WTC11 (cell line): ENCODE measurements at regions not wholly inside any gene's neighbourhood (a gene's known extent, or its start where the extent isn't known, plus 50 kb on each side); places are given as distances from the start of the nearest gene placed in this dataset.

Source experiments
- ATAC-seq: fragments of 200-7000 bp; cut with Tn5 transposase; 2 replicates; pipeline ENCODE4 v1.10.0; 2021; ENCODE audit warnings: mild to moderate bottlenecking, moderate library complexity
- CTCF ChIA-PET: fragments of 300-600 bp; sonication (Branson Sonifier 250); formaldehyde crosslinking; loops from one replicate; lab custom pipeline; 2021; ENCODE audit warnings: antibody characterized with exemption; lab: Charles Lee
- POLR2A ChIA-PET: fragments of 350-600 bp; sonication (Branson Sonifier 250); formaldehyde crosslinking; loops from one replicate; lab custom pipeline; 2021; ENCODE audit warnings: antibody characterized with exemption; lab: Charles Lee
- DNase-seq: peaks from one replicate; pipeline ENCODE4 v3.0.0; 2021; ENCODE audit warnings: low spot score
- H3K27ac Mint-ChIP-seq: 2 replicates; pipeline ENCODE4 v1.8.0; 2021; ENCODE audit warnings: mixed read lengths
- H3K27me3 Mint-ChIP-seq: 2 replicates; pipeline ENCODE4 v1.8.0; 2021; ENCODE audit warnings: low read depth, mild to moderate bottlenecking, moderate library complexity, mixed read lengths
- H3K36me3 Mint-ChIP-seq: 2 replicates; pipeline ENCODE4 v1.8.0; 2021; ENCODE audit warnings: mixed read lengths
- H3K4me1 Mint-ChIP-seq: 2 replicates; pipeline ENCODE4 v1.8.0; 2022; ENCODE audit warnings: mixed read lengths
- H3K4me3 Mint-ChIP-seq: 2 replicates; pipeline ENCODE4 v1.8.0; 2021; ENCODE audit warnings: mild to moderate bottlenecking, moderate library complexity, mixed read lengths
- H3K9me3 Mint-ChIP-seq: 2 replicates; pipeline ENCODE4 v1.8.0; 2021; ENCODE audit warnings: mixed read lengths
- ARID4B ChIP-seq: sonication (generic); formaldehyde crosslinking; IDR thresholded peaks from 2 replicates; pipeline ENCODE4 v1.8.0; 2023; ENCODE audit warnings: missing genetic modification reagents, mild to moderate bottlenecking, borderline replicate concordance
- ATF1 ChIP-seq: sonication (generic); formaldehyde crosslinking; IDR thresholded peaks from 2 replicates; pipeline ENCODE4 v1.8.1; 2023; ENCODE audit warnings: mild to moderate bottlenecking, moderate library complexity, missing genetic modification reagents
- FOXK1 ChIP-seq: sonication (generic); formaldehyde crosslinking; IDR thresholded peaks from 2 replicates; pipeline ENCODE4 v1.8.0; 2022; ENCODE audit warnings: mild to moderate bottlenecking, moderate library complexity, missing genetic modification reagents
- HMGA2 ChIP-seq: fragments of 250-450 bp; sonication (Bioruptor Pico); IDR thresholded peaks from 2 replicates; pipeline ENCODE4 v1.4.0; 2021; ENCODE audit warnings: mild to moderate bottlenecking, moderate library complexity
- JAZF1 ChIP-seq: fragments of 250-450 bp; sonication (Bioruptor Pico); IDR thresholded peaks from 2 replicates; pipeline ENCODE4 v1.9.0; 2021; ENCODE audit warnings: moderate library complexity, mild to moderate bottlenecking, inconsistent platforms
- NR1H2 ChIP-seq: sonication (generic); formaldehyde crosslinking; IDR thresholded peaks from 2 replicates; pipeline ENCODE4 v1.9.0; 2021; ENCODE audit warnings: mild to moderate bottlenecking, moderate library complexity, missing genetic modification reagents
- NR2C2 ChIP-seq: sonication (generic); formaldehyde crosslinking; IDR thresholded peaks from 2 replicates; pipeline ENCODE4 v1.8.0; 2022; ENCODE audit warnings: mild to moderate bottlenecking, missing genetic modification reagents
- OVOL2 ChIP-seq: fragments of 250-450 bp; sonication (Bioruptor Pico); IDR thresholded peaks from 2 replicates; pipeline ENCODE4 v1.9.0; 2021; ENCODE audit warnings: mild to moderate bottlenecking, borderline replicate concordance
- RELA ChIP-seq: sonication (generic); formaldehyde crosslinking; IDR thresholded peaks from 2 replicates; pipeline ENCODE4 v1.8.1; 2022; ENCODE audit warnings: missing genetic modification reagents, mild to moderate bottlenecking, borderline replicate concordance
- SP1 ChIP-seq: sonication (generic); formaldehyde crosslinking; conservative IDR thresholded peaks from 2 replicates; pipeline ENCODE4 v1.8.1; 2022; ENCODE audit warnings: missing genetic modification reagents
- STAT6 ChIP-seq: sonication (generic); formaldehyde crosslinking; conservative IDR thresholded peaks from 2 replicates; pipeline ENCODE4 v1.8.1; 2023; ENCODE audit warnings: mild to moderate bottlenecking, low read depth, missing genetic modification reagents, moderate library complexity
- ZNF121 ChIP-seq: sonication (generic); formaldehyde crosslinking; IDR thresholded peaks from 2 replicates; pipeline ENCODE4 v1.8.0; 2023; ENCODE audit warnings: missing genetic modification reagents
- ZNF281 ChIP-seq: sonication (generic); formaldehyde crosslinking; IDR thresholded peaks from 2 replicates; pipeline ENCODE4 v1.8.0; 2023; ENCODE audit warnings: mild to moderate bottlenecking, missing genetic modification reagents
- ZNF416 ChIP-seq: fragments of 250-450 bp; sonication (Bioruptor Pico); IDR thresholded peaks from 2 replicates; pipeline ENCODE4 v1.9.0; 2021; ENCODE audit warnings: mild to moderate bottlenecking, inconsistent platforms
- ZNF423 ChIP-seq: fragments of 250-450 bp; sonication (Bioruptor Pico); IDR thresholded peaks from 2 replicates; pipeline ENCODE4 v2.1.2; 2022; ENCODE audit warnings: mild to moderate bottlenecking, moderate library complexity
- ZNF425 ChIP-seq: fragments of 250-450 bp; sonication (Bioruptor Pico); conservative IDR thresholded peaks from 2 replicates; pipeline ENCODE4 v1.9.0; 2021; ENCODE audit warnings: mild to moderate bottlenecking
- ZNF512 ChIP-seq: sonication (generic); formaldehyde crosslinking; IDR thresholded peaks from 2 replicates; pipeline ENCODE4 v1.8.1; 2022; ENCODE audit warnings: missing genetic modification reagents, borderline replicate concordance
- ZSCAN18 ChIP-seq: fragments of 250-450 bp; sonication (Bioruptor Pico); IDR thresholded peaks from 2 replicates; pipeline ENCODE4 v2.1.2; 2022; ENCODE audit warnings: mild to moderate bottlenecking, moderate library complexity

- H3K4me3 Mint-ChIP-seq = no peak overlapping the region
- POLR2A ChIA-PET = no interaction called here
- peaks cover 8% of the 10 kb centered on the region for H3K9me3 Mint-ChIP-seq
- no peak for TF ChIP-seq ZNF512 (CRISPR knock-in tag)
- TF ChIP-seq ZNF416 (CRISPR knock-in tag) = no peak
- no peak for TF ChIP-seq NR2C2
- TF ChIP-seq ZSCAN18 (CRISPR knock-in tag) = no peak
- no peak for TF ChIP-seq STAT6 (CRISPR knock-in tag)
- no peak for TF ChIP-seq HMGA2 (CRISPR knock-in tag)
- no peak for TF ChIP-seq NR1H2 (CRISPR knock-in tag)
- TF ChIP-seq ZNF423 (CRISPR knock-in tag) = no peak
- no peak for TF ChIP-seq ZNF425
- no peak for TF ChIP-seq ZNF121 (CRISPR knock-in tag)
- TF ChIP-seq ARID4B (CRISPR knock-in tag) = no peak
- TF ChIP-seq SP1 (CRISPR knock-in tag) = no peak
- TF ChIP-seq FOXK1 (CRISPR knock-in tag) = no peak
- no peak for TF ChIP-seq ATF1 (CRISPR knock-in tag)
- no peak for TF ChIP-seq ZNF281
- no peak for TF ChIP-seq OVOL2
- no peak for TF ChIP-seq RELA (CRISPR knock-in tag)
- TF ChIP-seq JAZF1 (CRISPR knock-in tag) = no peak
- TF ChIP-seq, all 79 proteins: peak for 0
- no peak for ATAC-seq
- H3K36me3 Mint-ChIP-seq = 0 out of 2 replicates have a peak, but pooled peaks cover 3% of the 10 kb centered on the region
- 0 out of 2 replicates have a peak, but pooled peaks cover 2% of the 10 kb centered on the region for H3K4me1 Mint-ChIP-seq
- no peaks in the 10 kb centered on the region for H3K27me3 Mint-ChIP-seq
- no peak overlapping the region for H3K27ac Mint-ChIP-seq
- DNase-seq = no peak
- CTCF ChIA-PET = no interaction called here
Observed at GRCh38 chr2:18276583-18277075, 283.8 kb downstream of the RDH14 start.
